Activated CD8-positive, alpha-beta T cell treated with anti-CD3 and anti-CD28 coated beads, Interleukin-2, amount 10 ng/mL, durations not matched to agents 7 days and 5 days (primary cell): ENCODE measurements at regions not wholly inside any gene's neighbourhood (a gene's known extent, or its start where the extent isn't known, plus 50 kb on each side); places are given as distances from the start of the nearest gene placed in this dataset.
"Not testable (repeated sequence)": the region's sequence is repeated elsewhere in the genome, so short reads cannot be mapped to it uniquely, and the experiment has no call there.

ENCODE experiments used
- ATAC-seq: fragments of 150-1000 bp; cut with Tn5 transposase; one replicate; pipeline ENCODE4 v1.10.0; 2021; ENCODE audit warnings: moderate library complexity
- CTCF ChIA-PET: fragments of 350-600 bp; sonication (Branson Sonifier 250); formaldehyde crosslinking; loops from one replicate; lab custom pipeline; 2021; ENCODE audit warnings: antibody characterized with exemption; lab: Charles Lee
- POLR2A ChIA-PET: fragments of 350-600 bp; sonication (Branson Sonifier 250); formaldehyde crosslinking; loops from one replicate; lab custom pipeline; 2021; ENCODE audit warnings: antibody characterized with exemption; lab: Charles Lee
- DNase-seq: peaks from one replicate; pipeline ENCODE4 v3.0.0-alpha.2; 2020
- H3K27ac Mint-ChIP-seq: one replicate; pipeline ENCODE4 v1.8.0; 2021; ENCODE audit warnings: mild to moderate bottlenecking, mixed read lengths
- H3K27me3 Mint-ChIP-seq: one replicate; pipeline ENCODE4 v1.8.0; 2021; ENCODE audit warnings: low read depth, mixed read lengths
- H3K36me3 Mint-ChIP-seq: one replicate; pipeline ENCODE4 v1.8.0; 2021; ENCODE audit warnings: low read depth, mixed read lengths
- H3K4me1 Mint-ChIP-seq: one replicate; pipeline ENCODE4 v1.8.0; 2021; ENCODE audit warnings: low read depth, mixed read lengths
- H3K4me3 Mint-ChIP-seq: one replicate; pipeline ENCODE4 v1.8.0; 2021; ENCODE audit warnings: mild to moderate bottlenecking, mixed read lengths
- H3K9me3 Mint-ChIP-seq: one replicate; pipeline ENCODE4 v1.8.0; 2022; ENCODE audit warnings: mixed read lengths; ENCODE audit not compliant: insufficient read depth

DNA sequence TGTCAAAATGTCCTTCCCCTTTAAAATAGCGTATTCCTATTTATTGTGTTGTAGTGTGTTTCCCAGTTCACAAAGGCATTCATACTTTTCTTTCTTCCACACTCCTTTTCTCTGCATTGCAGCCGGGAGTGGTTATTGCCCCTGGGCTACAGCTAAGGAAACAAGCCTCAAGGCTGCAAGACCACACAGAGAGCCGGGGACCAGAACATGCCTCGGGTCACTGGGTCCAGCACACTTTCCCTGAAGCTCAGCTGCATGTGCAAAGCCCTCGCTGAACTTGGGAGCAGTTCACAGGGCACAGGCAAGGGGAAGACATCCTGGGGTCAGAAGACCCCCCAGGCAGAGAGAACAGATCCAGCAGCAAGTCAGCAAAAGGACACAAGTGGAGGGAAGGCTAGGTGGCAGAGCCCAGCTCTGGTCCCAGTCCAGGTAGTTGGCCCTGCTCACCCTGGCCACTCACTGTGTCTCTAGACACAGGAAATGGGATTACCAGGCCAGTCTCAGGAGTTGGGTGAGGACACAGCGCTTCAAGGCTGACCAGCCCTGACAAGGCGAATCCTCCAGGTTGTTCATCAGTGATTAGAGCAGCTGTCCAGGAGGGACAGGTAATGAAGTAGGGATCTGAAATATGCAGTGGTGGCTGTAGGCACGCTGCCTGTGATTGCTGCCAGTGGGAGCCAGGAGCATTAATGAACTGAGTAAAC lies 118.2 kb downstream of the CD83 start:
- H3K9me3 Mint-ChIP-seq: peaks cover 11% of the 10 kb centered on the region

DNA sequence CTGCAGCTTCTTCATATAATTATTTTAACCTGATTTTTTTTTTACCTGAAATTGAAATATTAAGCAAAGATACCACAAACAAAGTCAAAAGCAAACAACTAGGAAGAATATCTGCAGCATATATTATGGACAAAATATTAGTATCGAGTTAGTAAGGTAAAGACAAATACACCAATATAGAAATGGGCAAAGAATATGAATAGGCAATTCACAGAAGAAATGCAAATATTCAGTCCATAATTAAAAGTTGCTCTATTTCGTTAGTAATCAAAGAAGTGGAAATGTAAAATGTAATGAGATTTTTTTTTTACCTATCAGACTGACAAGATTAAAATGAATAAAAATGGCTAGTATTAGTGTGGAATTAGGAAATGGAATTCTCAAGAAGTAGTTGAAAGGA lies 121.5 kb downstream of the CD83 start:
- CTCF ChIA-PET: interaction anchor here (1.7 kb wide), 1 partner anchor 16 kb away, joined by 4 read pairs; no protein-coding TSS in a partner anchor
- Mint-ChIP-seq H3K27ac (no peak overlapping the region), H3K36me3 (no peaks in the 10 kb centered on the region), H3K4me1 (peaks cover 19% of the 10 kb centered on the region), H3K9me3 (peaks cover 11% of the 10 kb centered on the region), H3K27me3 (no peaks in the 10 kb centered on the region), H3K4me3 (no peak overlapping the region)
- ATAC-seq (no peak), DNase-seq (no peak)
- POLR2A ChIA-PET: no interaction called here

More for the DNA sequence above, 118.2 kb downstream of the CD83 start:
- Mint-ChIP-seq H3K4me3 (no peak overlapping the region), H3K4me1 (peaks cover 10% of the 10 kb centered on the region), H3K27me3 (no peaks in the 10 kb centered on the region), H3K27ac (no peak overlapping the region), H3K36me3 (no peaks in the 10 kb centered on the region)
- no peak for ATAC-seq
- ChIA-PET POLR2A (no interaction called here), CTCF (interaction anchor here (1.3 kb wide), 1 partner anchor 19 kb away, joined by 3 read pairs; no protein-coding TSS in a partner anchor)
- DNase-seq: no peak

DNA sequence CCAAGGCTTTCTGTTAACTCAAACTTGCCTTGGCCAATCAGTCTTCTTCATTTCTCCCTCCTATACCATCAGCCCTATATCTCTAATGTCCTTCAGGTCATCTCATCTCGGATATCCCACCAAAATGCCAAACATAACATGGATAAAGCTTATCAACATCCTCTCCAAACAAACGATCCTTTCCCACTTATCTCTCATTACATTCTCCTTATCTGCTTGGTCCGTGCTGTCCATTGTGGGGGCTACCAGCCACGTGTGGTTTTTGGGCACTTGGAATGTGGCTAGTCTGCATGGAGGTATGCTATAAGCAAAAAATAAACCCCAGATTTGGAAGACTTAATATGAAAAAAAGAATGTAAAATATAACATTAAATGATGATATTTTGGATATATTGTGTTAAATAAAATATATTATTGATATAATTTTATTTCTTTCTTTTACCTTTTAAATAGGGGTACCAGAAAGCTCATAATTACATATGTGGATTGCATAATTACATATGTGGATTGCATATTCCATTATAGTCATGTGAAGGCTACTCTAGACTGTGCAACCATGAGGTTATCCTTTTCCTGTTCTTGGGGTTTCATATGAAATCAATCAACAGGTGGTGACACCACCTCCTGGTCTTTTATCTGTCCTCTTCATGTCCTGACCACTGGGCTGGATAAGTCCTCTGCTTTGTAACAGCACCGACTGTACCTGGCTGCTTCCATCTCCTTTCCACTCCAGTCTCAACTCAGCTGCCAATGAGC lies 123.0 kb downstream of the CD83 start:
- DNase-seq (no peak), ATAC-seq (no peak)
- Mint-ChIP-seq H3K9me3 (peaks cover 11% of the 10 kb centered on the region), H3K36me3 (no peaks in the 10 kb centered on the region), H3K4me3 (no peak overlapping the region), H3K27me3 (no peaks in the 10 kb centered on the region), H3K4me1 (peaks cover 19% of the 10 kb centered on the region), H3K27ac (peak overlapping the region; percentile 71)
- ChIA-PET POLR2A (interaction anchor here (0.6 kb wide), 1 partner anchor 17 kb away, joined by 3 read pairs; no protein-coding TSS in a partner anchor), CTCF (interaction anchor here (0.7 to 2.0 kb wide), 2 partner anchors 76 to 378 kb away, joined by 3 to 6 read pairs; no protein-coding TSS in a partner anchor)

- CTCF ChIA-PET: interaction anchor here (2.0 kb wide), 1 partner anchor 75 kb away, joined by 6 read pairs; no protein-coding TSS in a partner anchor
- ATAC-seq (peak; percentile 11), DNase-seq (no peak)
- peaks cover 19% of the 10 kb centered on the region for H3K4me1 Mint-ChIP-seq
- no peaks in the 10 kb centered on the region for H3K27me3 Mint-ChIP-seq
- H3K36me3 Mint-ChIP-seq: no peaks in the 10 kb centered on the region
- H3K27ac Mint-ChIP-seq: peak overlapping the region; percentile 71
- no peak overlapping the region for H3K4me3 Mint-ChIP-seq
- H3K9me3 Mint-ChIP-seq: peaks cover 11% of the 10 kb centered on the region
- POLR2A ChIA-PET: no interaction called here
Observed at GRCh38 chr6:14241255-14242070, 123.9 kb downstream of the CD83 start.

- not testable (repeated sequence) for H3K27me3 Mint-ChIP-seq, H3K27ac Mint-ChIP-seq, H3K4me3 Mint-ChIP-seq, H3K36me3 Mint-ChIP-seq, DNase-seq, ATAC-seq
- ChIA-PET CTCF (interaction anchor here (1.0 kb wide), 1 partner anchor 12 kb away, joined by 3 read pairs; no protein-coding TSS in a partner anchor), POLR2A (interaction anchor here (0.5 kb wide), 1 partner anchor 561 kb away, joined by 4 read pairs; no protein-coding TSS in a partner anchor)
- Mint-ChIP-seq H3K4me1 (peaks cover 19% of the 10 kb centered on the region), H3K9me3 (peaks cover 11% of the 10 kb centered on the region)
Observed at GRCh38 chr6:14242912-14243311, 125.3 kb downstream of the CD83 start.

GRCh38 chr6:14243597-14243996 lies 126.0 kb downstream of the CD83 start:
- POLR2A ChIA-PET: interaction anchor here (0.5 kb wide), 1 partner anchor 562 kb away, joined by 4 read pairs; no protein-coding TSS in a partner anchor
- no peak overlapping the region for H3K27ac Mint-ChIP-seq
- DNase-seq: no peak

GRCh38 chr6:14246876-14247275 lies 129.3 kb downstream of the CD83 start:
- ChIA-PET POLR2A (no interaction called here), CTCF (no interaction called here)
- no peak overlapping the region for H3K27ac Mint-ChIP-seq
- H3K4me3 Mint-ChIP-seq: no peak overlapping the region
- ATAC-seq (no peak), DNase-seq (no peak)
- H3K4me1 Mint-ChIP-seq: peaks cover 3% of the 10 kb centered on the region
- H3K9me3 Mint-ChIP-seq: no peaks in the 10 kb centered on the region
- no peaks in the 10 kb centered on the region for H3K36me3 Mint-ChIP-seq
- H3K27me3 Mint-ChIP-seq: peaks cover 4% of the 10 kb centered on the region

More at GRCh38 chr6:14243597-14243996, 126.0 kb downstream of the CD83 start:
- H3K4me1 Mint-ChIP-seq: peaks cover 19% of the 10 kb centered on the region
- CTCF ChIA-PET: interaction anchor here (1.0 kb wide), 1 partner anchor 11 kb away, joined by 3 read pairs; no protein-coding TSS in a partner anchor
- H3K9me3 Mint-ChIP-seq: peaks cover 11% of the 10 kb centered on the region
- no peak for ATAC-seq
- no peaks in the 10 kb centered on the region for H3K36me3 Mint-ChIP-seq
- H3K4me3 Mint-ChIP-seq: no peak overlapping the region
- peaks cover 4% of the 10 kb centered on the region for H3K27me3 Mint-ChIP-seq

GRCh38 chr6:14250573-14250972 lies 133.0 kb downstream of the CD83 start:
- ChIA-PET CTCF (interaction anchor here (1.0 kb wide), 1 partner anchor 10 kb away, joined by 3 read pairs; no protein-coding TSS in a partner anchor), POLR2A (no interaction called here)
- Mint-ChIP-seq H3K9me3 (no peaks in the 10 kb centered on the region), H3K27me3 (peaks cover 4% of the 10 kb centered on the region), H3K36me3 (peaks cover 3% of the 10 kb centered on the region), H3K4me3 (no peak overlapping the region), H3K27ac (no peak overlapping the region), H3K4me1 (peaks cover 8% of the 10 kb centered on the region)
- ATAC-seq (no peak), DNase-seq (no peak)

GRCh38 chr6:14252271-14252850 lies 134.8 kb downstream of the CD83 start:
- peaks cover 3% of the 10 kb centered on the region for H3K36me3 Mint-ChIP-seq
- peaks cover 8% of the 10 kb centered on the region for H3K4me1 Mint-ChIP-seq
- no peak overlapping the region for H3K27ac Mint-ChIP-seq
- POLR2A ChIA-PET: no interaction called here
- no peak for DNase-seq
- CTCF ChIA-PET: interaction anchor here (1.6 kb wide), 1 partner anchor 19 kb away, joined by 4 read pairs; no protein-coding TSS in a partner anchor
- ATAC-seq: no peak
- no peaks in the 10 kb centered on the region for H3K9me3 Mint-ChIP-seq
- no peaks in the 10 kb centered on the region for H3K27me3 Mint-ChIP-seq
- no peak overlapping the region for H3K4me3 Mint-ChIP-seq

DNA sequence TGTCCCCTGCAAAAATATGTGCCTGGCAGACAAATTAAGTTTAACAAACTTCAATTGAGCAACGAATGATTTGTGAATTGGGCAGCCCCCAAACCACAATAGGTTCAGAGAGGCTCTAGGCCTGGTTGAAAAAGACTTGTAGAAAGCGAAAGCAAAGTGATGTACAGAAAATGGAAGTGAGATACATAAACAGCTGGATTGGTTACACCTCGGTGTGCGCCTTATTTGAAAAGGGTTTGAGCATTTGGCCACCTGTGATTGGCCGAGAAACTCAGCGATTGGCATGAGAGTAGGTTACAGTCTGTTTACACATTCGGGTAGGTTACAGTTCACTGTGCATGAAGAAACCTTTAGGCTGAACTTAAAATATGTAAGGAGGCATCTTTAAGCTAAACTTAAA lies 136.9 kb downstream of the CD83 start:
- DNase-seq: no peak
- ChIA-PET POLR2A (interaction anchor here (1.5 kb wide), 1 partner anchor 22 kb away, joined by 4 read pairs; no protein-coding TSS in a partner anchor), CTCF (interaction anchor here (1.0 to 1.5 kb wide), 5 partner anchors 12 to 63 kb away, joined by 3 to 6 read pairs (median 4); no protein-coding TSS in a partner anchor)
- no peak overlapping the region for H3K4me3 Mint-ChIP-seq
- no peaks in the 10 kb centered on the region for H3K27me3 Mint-ChIP-seq
- no peak overlapping the region for H3K27ac Mint-ChIP-seq
- H3K9me3 Mint-ChIP-seq: no peaks in the 10 kb centered on the region
- peaks cover 8% of the 10 kb centered on the region for H3K4me1 Mint-ChIP-seq
- ATAC-seq: peak; percentile 51
- peaks cover 3% of the 10 kb centered on the region for H3K36me3 Mint-ChIP-seq

DNA sequence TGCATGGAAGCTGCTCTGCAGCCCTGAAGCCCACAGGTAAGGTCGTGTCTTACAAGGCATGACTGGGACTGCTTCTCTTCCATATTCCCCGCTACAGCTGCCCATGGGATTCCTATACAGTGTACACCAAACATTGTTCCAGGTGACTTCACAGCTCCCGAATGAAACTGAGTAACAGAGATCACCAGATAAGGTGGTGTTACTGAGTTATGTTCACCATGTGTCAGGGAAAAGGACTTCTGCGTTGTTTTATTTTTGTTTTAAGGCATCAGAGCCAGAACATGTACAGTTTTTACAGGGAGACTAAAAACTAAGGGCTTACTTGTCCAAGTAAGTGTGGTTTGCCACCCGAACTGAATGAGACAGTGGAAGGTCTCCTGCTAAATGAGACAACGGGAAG lies 138.3 kb downstream of the CD83 start:
- Mint-ChIP-seq H3K27me3 (no peaks in the 10 kb centered on the region), H3K36me3 (peaks cover 3% of the 10 kb centered on the region), H3K9me3 (peaks cover 4% of the 10 kb centered on the region), H3K4me1 (peaks cover 8% of the 10 kb centered on the region), H3K4me3 (no peak overlapping the region), H3K27ac (no peak overlapping the region)
- POLR2A ChIA-PET: no interaction called here
- no peak for ATAC-seq
- DNase-seq: no peak
- CTCF ChIA-PET: no interaction called here
